ENCODE measurements at regions not wholly inside any gene's neighbourhood (a gene's known extent, or its start where the extent isn't known, plus 50 kb on each side); places are given as distances from the start of the nearest gene placed in this dataset.
A peak's percentile ranks its signal among the peaks of the same experiment; 100 is the strongest.

- Mint-ChIP-seq H3K9me3 (no peaks in the 10 kb centered on the region), H3K27ac (ENCODE audit: low read depth) (no peak overlapping the region), H3K4me3 (no peak overlapping the region), H3K36me3 (ENCODE audit: insufficient read depth) (no peaks in the 10 kb centered on the region), H3K4me1 (no peaks in the 10 kb centered on the region), H3K27me3 (peaks cover 9% of the 10 kb centered on the region)
- no peak for ATAC-seq (replicated peaks; ENCODE audit: extremely low read depth, poor library complexity, severe bottlenecking)
- DNase-seq (ENCODE audit: low spot score in 2 of 2): no peak
Observed at GRCh38 chr18:62629031-62629430, 86.3 kb upstream of the PHLPP1 start.

DNA sequence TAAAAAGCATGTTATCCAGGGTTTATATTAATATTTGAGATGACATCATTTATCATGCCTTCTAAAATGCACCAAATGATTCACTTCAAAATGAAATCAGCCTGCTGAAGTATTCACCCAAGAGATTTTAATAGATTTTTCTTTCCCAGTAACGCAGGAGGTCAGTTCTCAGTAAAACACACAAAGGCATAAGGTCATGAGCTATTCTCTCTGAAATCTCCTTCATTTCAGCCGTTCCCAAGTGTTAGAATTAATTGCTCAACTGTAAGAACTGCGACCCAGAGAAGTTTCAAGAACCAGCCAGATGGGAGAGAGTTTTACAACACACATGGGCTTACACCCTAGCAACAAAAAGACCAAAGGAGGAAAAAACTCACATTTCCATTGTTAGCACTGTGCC, 84.2 kb upstream of the PHLPP1 start:
- H3K4me1 Mint-ChIP-seq: no peaks in the 10 kb centered on the region
- H3K27me3 Mint-ChIP-seq: peaks cover 30% of the 10 kb centered on the region
- H3K4me3 Mint-ChIP-seq: no peak overlapping the region
- no peaks in the 10 kb centered on the region for H3K9me3 Mint-ChIP-seq
- no peaks in the 10 kb centered on the region for H3K36me3 Mint-ChIP-seq (ENCODE audit: insufficient read depth)
- H3K27ac Mint-ChIP-seq (ENCODE audit: low read depth): no peak overlapping the region
- ATAC-seq (replicated peaks; ENCODE audit: extremely low read depth, poor library complexity, severe bottlenecking): no peak
- DNase-seq (ENCODE audit: low spot score in 2 of 2): no peak

- H3K4me3 Mint-ChIP-seq: no peak overlapping the region
- H3K27me3 Mint-ChIP-seq: peaks cover 37% of the 10 kb centered on the region
- no peak for DNase-seq (ENCODE audit: low spot score in 2 of 2)
- no peak for ATAC-seq (replicated peaks; ENCODE audit: extremely low read depth, poor library complexity, severe bottlenecking)
- H3K4me1 Mint-ChIP-seq: no peaks in the 10 kb centered on the region
- no peak overlapping the region for H3K27ac Mint-ChIP-seq (ENCODE audit: low read depth)
- no peaks in the 10 kb centered on the region for H3K36me3 Mint-ChIP-seq (ENCODE audit: insufficient read depth)
- no peaks in the 10 kb centered on the region for H3K9me3 Mint-ChIP-seq
Observed at GRCh38 chr18:62632788-62633455, 82.4 kb upstream of the PHLPP1 start.

DNA sequence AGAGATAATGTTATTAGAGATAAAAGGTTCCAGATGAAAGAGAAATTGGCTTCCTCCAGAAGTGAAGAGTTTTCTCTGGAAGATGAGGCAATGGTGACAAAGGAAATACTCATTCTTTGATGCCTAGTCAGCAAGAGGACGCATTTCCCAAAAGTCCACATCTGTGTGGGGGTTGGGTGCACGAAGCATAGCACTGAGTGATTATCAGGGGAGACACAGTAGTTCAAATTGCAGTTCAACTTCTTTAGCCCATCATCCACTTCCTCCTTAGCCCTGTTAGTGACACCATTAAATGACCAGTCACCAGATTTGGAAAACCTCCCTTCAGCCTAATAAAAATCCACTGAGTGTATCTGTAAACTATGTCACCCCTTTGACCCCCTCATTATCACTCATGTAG, 80.9 kb upstream of the PHLPP1 start:
- no peak for DNase-seq (ENCODE audit: low spot score in 2 of 2)
- Mint-ChIP-seq H3K27me3 (peaks cover 51% of the 10 kb centered on the region), H3K27ac (ENCODE audit: low read depth) (no peak overlapping the region), H3K36me3 (ENCODE audit: insufficient read depth) (no peaks in the 10 kb centered on the region), H3K4me1 (no peaks in the 10 kb centered on the region), H3K4me3 (no peak overlapping the region), H3K9me3 (no peaks in the 10 kb centered on the region)
- ATAC-seq (replicated peaks; ENCODE audit: extremely low read depth, poor library complexity, severe bottlenecking): no peak

DNA sequence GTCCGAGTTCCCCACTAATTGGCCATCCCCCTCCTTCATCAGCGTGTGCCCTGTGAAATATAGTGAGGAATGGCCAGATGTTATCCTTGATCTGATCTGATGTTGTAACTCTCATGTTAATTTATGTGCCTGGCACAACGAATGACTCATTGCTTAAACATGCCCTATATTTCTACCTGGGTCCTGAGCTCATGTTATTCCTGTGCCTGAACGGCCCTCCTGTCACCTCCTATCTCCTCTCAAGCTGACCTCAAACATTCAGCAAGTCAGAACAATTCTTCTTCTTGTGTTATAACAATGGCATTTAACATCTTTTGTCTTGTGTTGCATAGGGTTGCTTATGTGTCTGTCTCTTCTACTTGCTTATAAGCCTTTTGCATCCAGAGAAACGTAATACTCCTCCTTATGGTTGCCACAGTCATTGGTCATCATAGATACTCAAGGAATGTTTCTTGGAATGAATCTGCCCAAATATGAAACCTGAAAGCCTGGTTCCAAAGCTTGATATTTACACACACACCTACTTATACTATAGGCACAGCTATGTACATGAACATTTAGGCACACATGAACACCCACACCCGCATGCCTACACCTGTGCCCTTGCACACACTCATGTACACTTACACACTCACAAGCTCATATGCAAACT, 80.2 kb upstream of the PHLPP1 start:
- no peaks in the 10 kb centered on the region for H3K36me3 Mint-ChIP-seq (ENCODE audit: insufficient read depth)
- no peak for ATAC-seq (replicated peaks; ENCODE audit: extremely low read depth, poor library complexity, severe bottlenecking)

GRCh38 chr18:62637403-62637802, 77.9 kb upstream of the PHLPP1 start:
- H3K9me3 Mint-ChIP-seq: no peaks in the 10 kb centered on the region
- H3K27ac Mint-ChIP-seq (ENCODE audit: low read depth): no peak overlapping the region
- H3K27me3 Mint-ChIP-seq: peaks cover 51% of the 10 kb centered on the region
- no peak overlapping the region for H3K4me3 Mint-ChIP-seq
- H3K4me1 Mint-ChIP-seq: no peaks in the 10 kb centered on the region
- no peak for DNase-seq (ENCODE audit: low spot score in 2 of 2)
- no peak for ATAC-seq (replicated peaks; ENCODE audit: extremely low read depth, poor library complexity, severe bottlenecking)
- H3K36me3 Mint-ChIP-seq (ENCODE audit: insufficient read depth): no peaks in the 10 kb centered on the region

More for the DNA sequence above, 80.2 kb upstream of the PHLPP1 start:
- no peak for DNase-seq (ENCODE audit: low spot score in 2 of 2)
- H3K4me3 Mint-ChIP-seq: no peak overlapping the region
- no peaks in the 10 kb centered on the region for H3K4me1 Mint-ChIP-seq
- H3K9me3 Mint-ChIP-seq: no peaks in the 10 kb centered on the region
- no peak overlapping the region for H3K27ac Mint-ChIP-seq (ENCODE audit: low read depth)
- peaks cover 51% of the 10 kb centered on the region for H3K27me3 Mint-ChIP-seq

GRCh38 chr18:62637807-62638687, 77.3 kb upstream of the PHLPP1 start:
- Mint-ChIP-seq H3K9me3 (no peaks in the 10 kb centered on the region), H3K27ac (ENCODE audit: low read depth) (no peak overlapping the region), H3K36me3 (ENCODE audit: insufficient read depth) (no peaks in the 10 kb centered on the region), H3K4me3 (no peak overlapping the region), H3K4me1 (no peaks in the 10 kb centered on the region), H3K27me3 (peaks cover 51% of the 10 kb centered on the region)
- peak; percentile 56 for ATAC-seq (replicated peaks; ENCODE audit: extremely low read depth, poor library complexity, severe bottlenecking)
- peak; percentile 16 to 19 for DNase-seq (ENCODE audit: low spot score in 2 of 2)

GRCh38 chr18:62643181-62643580, 72.2 kb upstream of the PHLPP1 start:
- ATAC-seq (replicated peaks; ENCODE audit: extremely low read depth, poor library complexity, severe bottlenecking): no peak
- H3K36me3 Mint-ChIP-seq (ENCODE audit: insufficient read depth): no peaks in the 10 kb centered on the region
- H3K4me1 Mint-ChIP-seq: no peaks in the 10 kb centered on the region
- no peak for DNase-seq (ENCODE audit: low spot score in 2 of 2)
- no peak overlapping the region for H3K4me3 Mint-ChIP-seq
- no peaks in the 10 kb centered on the region for H3K9me3 Mint-ChIP-seq
- H3K27me3 Mint-ChIP-seq: peaks cover 12% of the 10 kb centered on the region
- H3K27ac Mint-ChIP-seq (ENCODE audit: low read depth): no peak overlapping the region

- DNase-seq (ENCODE audit: low spot score in 2 of 2) (no peak), ATAC-seq (replicated peaks; ENCODE audit: extremely low read depth, poor library complexity, severe bottlenecking) (no peak)
- no peak overlapping the region for H3K27ac Mint-ChIP-seq (ENCODE audit: low read depth)
- no peaks in the 10 kb centered on the region for H3K4me1 Mint-ChIP-seq
- no peaks in the 10 kb centered on the region for H3K27me3 Mint-ChIP-seq
- no peak overlapping the region for H3K4me3 Mint-ChIP-seq
- H3K9me3 Mint-ChIP-seq: no peaks in the 10 kb centered on the region
- no peaks in the 10 kb centered on the region for H3K36me3 Mint-ChIP-seq (ENCODE audit: insufficient read depth)
Observed at GRCh38 chr18:62644773-62645172, 70.6 kb upstream of the PHLPP1 start.

- peaks cover 2% of the 10 kb centered on the region for H3K36me3 Mint-ChIP-seq (ENCODE audit: insufficient read depth)
- no peaks in the 10 kb centered on the region for H3K9me3 Mint-ChIP-seq
- H3K4me3 Mint-ChIP-seq: no peak overlapping the region
- H3K27me3 Mint-ChIP-seq: peaks cover 8% of the 10 kb centered on the region
- H3K4me1 Mint-ChIP-seq: no peaks in the 10 kb centered on the region
- ATAC-seq (replicated peaks; ENCODE audit: extremely low read depth, poor library complexity, severe bottlenecking): no peak
- no peak for DNase-seq (ENCODE audit: low spot score in 2 of 2)
- no peak overlapping the region for H3K27ac Mint-ChIP-seq (ENCODE audit: low read depth)
Observed at GRCh38 chr18:62647179-62647578, 68.2 kb upstream of the PHLPP1 start.

GRCh38 chr18:62648045-62648678, 67.2 kb upstream of the PHLPP1 start:
- Mint-ChIP-seq H3K9me3 (no peaks in the 10 kb centered on the region), H3K4me1 (no peaks in the 10 kb centered on the region), H3K4me3 (no peak overlapping the region), H3K27ac (ENCODE audit: low read depth) (no peak overlapping the region), H3K27me3 (peaks cover 8% of the 10 kb centered on the region), H3K36me3 (ENCODE audit: insufficient read depth) (peaks cover 2% of the 10 kb centered on the region)
- ATAC-seq (replicated peaks; ENCODE audit: extremely low read depth, poor library complexity, severe bottlenecking) (no peak), DNase-seq (ENCODE audit: low spot score in 2 of 2) (no peak)

DNA sequence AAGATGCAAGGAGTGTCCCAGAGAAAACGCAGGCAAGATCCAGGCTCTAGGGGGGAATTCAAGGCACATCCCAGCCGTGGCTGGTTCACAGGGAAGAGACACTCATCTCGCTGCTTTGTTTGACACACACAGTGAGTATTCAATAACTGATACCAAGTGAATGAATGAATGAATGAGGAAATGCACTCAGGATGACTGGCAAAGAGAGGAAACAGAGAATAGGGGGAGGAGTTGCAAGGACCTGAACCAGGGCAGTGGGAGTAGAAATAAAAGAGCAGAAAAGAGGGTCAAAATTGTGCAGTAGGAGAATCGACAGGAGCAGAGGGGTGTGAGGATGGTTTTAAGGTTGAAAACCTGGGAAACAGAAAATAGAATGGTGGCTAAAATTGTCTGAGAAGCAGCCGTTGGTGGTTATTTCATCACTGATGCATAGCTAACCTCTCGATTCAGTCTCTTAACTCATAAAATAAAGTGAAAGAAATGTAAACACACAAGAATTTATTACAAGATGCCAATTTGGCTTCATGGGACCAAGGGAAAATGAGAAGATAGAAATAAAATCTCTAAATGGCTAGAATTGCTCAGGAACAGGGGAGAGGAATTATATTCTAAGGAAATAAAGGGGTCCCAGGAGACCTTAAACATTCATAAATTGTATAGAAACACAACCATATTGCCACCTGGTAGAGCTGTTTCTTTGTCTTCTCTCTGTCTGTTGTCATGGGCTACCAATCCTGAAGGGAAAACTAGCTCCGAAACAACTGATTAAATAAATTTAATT, 63.9 kb upstream of the PHLPP1 start:
- no peak overlapping the region for H3K27ac Mint-ChIP-seq (ENCODE audit: low read depth)
- peaks cover 2% of the 10 kb centered on the region for H3K36me3 Mint-ChIP-seq (ENCODE audit: insufficient read depth)
- peaks cover 8% of the 10 kb centered on the region for H3K27me3 Mint-ChIP-seq
- ATAC-seq (replicated peaks; ENCODE audit: extremely low read depth, poor library complexity, severe bottlenecking) (no peak), DNase-seq (ENCODE audit: low spot score in 2 of 2) (no peak)
- H3K9me3 Mint-ChIP-seq: no peaks in the 10 kb centered on the region
- H3K4me1 Mint-ChIP-seq: no peaks in the 10 kb centered on the region
- H3K4me3 Mint-ChIP-seq: no peak overlapping the region
